HUES6 (cell line): ENCODE measurements at regions not wholly inside any gene's neighbourhood (a gene's known extent, or its start where the extent isn't known, plus 50 kb on each side); places are given as distances from the start of the nearest gene placed in this dataset.

ENCODE experiments used
- H3K27ac ChIP-seq: 2 replicates; pipeline ENCODE4 v1.7.0; 2013; ENCODE audit warnings: low read depth, mild to moderate bottlenecking, low read length, inconsistent platforms
- H3K27me3 ChIP-seq: 2 replicates; pipeline ENCODE4 v1.6.1; 2013; ENCODE audit warnings: low read length; ENCODE audit not compliant: control insufficient read depth, insufficient read depth
- H3K36me3 ChIP-seq: 2 replicates; pipeline ENCODE4 v1.6.1; 2013; ENCODE audit warnings: low read length; ENCODE audit not compliant: control insufficient read depth, insufficient read depth
- H3K4me1 ChIP-seq: 2 replicates; pipeline ENCODE4 v1.6.1; 2013; ENCODE audit warnings: low read length; ENCODE audit not compliant: control insufficient read depth, insufficient read depth
- H3K4me3 ChIP-seq: 2 replicates; pipeline ENCODE4 v1.5.1; 2013; ENCODE audit warnings: low read depth, low read length
- H3K9ac ChIP-seq: one replicate; pipeline ENCODE4 v1.6.1; 2013; ENCODE audit warnings: mild to moderate bottlenecking, low read length
- H3K9me3 ChIP-seq: 2 replicates; pipeline ENCODE4 v1.6.1; 2013; ENCODE audit warnings: low read depth, low read length; ENCODE audit not compliant: control insufficient read depth, insufficient read depth

DNA sequence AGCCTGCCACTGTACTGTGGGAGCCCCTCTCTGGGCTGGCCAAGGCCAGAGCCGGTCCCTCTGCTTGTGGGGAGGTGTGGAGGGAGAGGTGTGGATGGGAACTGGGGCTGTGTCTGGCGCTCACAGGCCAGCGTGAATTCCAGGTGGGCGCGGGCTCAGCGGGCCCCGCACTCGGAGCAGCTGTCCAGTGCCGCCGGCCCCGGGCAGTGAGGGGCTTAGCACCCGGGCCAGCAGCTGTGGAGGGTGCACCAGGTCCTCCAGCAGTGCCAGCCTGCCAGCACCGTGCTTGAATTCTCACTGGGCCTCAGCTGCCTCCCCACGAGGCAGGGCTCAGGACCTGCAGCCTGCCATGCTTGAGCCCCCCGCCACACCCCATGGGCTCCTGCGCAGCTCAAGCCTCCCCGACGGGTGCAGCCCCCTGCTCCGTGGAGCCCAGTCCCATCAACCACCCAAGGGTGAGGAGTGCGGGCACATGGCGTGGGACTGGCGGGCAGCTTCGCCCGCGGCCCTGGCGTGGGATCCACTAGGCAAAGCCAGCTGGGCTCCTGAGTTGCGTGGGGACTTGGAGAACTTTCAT, 69.5 kb upstream of the ABCA12 start:
- H3K27me3 ChIP-seq = no peaks in the 10 kb centered on the region
- no peaks in the 10 kb centered on the region for H3K36me3 ChIP-seq
- no peak overlapping the region for H3K9ac ChIP-seq
- H3K4me3 ChIP-seq = no peak overlapping the region
- H3K9me3 ChIP-seq = peaks cover 48% of the 10 kb centered on the region
- H3K27ac ChIP-seq = no peak overlapping the region
- H3K4me1 ChIP-seq = no peaks in the 10 kb centered on the region

GRCh38 chr2:215207041-215207440, 68.6 kb upstream of the ABCA12 start:
- Histone ChIP-seq H3K36me3 (no peaks in the 10 kb centered on the region), H3K27ac (no peak overlapping the region), H3K4me1 (no peaks in the 10 kb centered on the region), H3K27me3 (no peaks in the 10 kb centered on the region), H3K4me3 (no peak overlapping the region), H3K9ac (no peak overlapping the region), H3K9me3 (peaks cover 43% of the 10 kb centered on the region)

GRCh38 chr2:215205787-215206186, 67.4 kb upstream of the ABCA12 start:
- H3K9ac ChIP-seq = no peak overlapping the region
- H3K36me3 ChIP-seq = no peaks in the 10 kb centered on the region
- H3K27me3 ChIP-seq = no peaks in the 10 kb centered on the region
- no peak overlapping the region for H3K27ac ChIP-seq
- H3K4me3 ChIP-seq = no peak overlapping the region
- peaks cover 38% of the 10 kb centered on the region for H3K9me3 ChIP-seq
- no peaks in the 10 kb centered on the region for H3K4me1 ChIP-seq

DNA sequence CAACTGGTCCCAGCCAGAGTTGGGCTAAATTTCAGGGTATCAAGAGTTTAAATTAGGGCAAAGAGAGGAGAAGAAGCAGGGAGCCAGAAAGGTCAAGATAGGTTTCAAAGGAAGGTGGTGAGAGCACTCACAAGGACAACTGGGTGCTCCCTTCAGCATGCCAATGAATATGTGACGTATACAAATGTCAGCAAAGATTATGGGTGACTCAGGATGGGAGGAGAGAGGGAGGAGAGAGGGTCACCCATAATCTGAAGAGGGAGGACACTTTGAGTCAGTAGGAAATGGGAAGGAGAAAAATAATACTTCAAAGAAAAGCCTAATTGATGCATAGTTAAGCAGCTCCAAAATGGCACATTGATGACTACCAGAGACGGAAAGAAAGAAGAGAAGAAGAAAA, 53.1 kb upstream of the ABCA12 start:
- Histone ChIP-seq H3K27ac (no peak overlapping the region), H3K36me3 (no peaks in the 10 kb centered on the region), H3K9me3 (no peaks in the 10 kb centered on the region), H3K4me1 (no peaks in the 10 kb centered on the region), H3K4me3 (no peak overlapping the region), H3K9ac (no peak overlapping the region), H3K27me3 (no peaks in the 10 kb centered on the region)

GRCh38 chr2:215190588-215190987, 52.2 kb upstream of the ABCA12 start:
- Histone ChIP-seq H3K27ac (no peak overlapping the region), H3K4me3 (no peak overlapping the region), H3K36me3 (no peaks in the 10 kb centered on the region), H3K4me1 (no peaks in the 10 kb centered on the region), H3K9ac (no peak overlapping the region), H3K9me3 (no peaks in the 10 kb centered on the region), H3K27me3 (no peaks in the 10 kb centered on the region)

DNA sequence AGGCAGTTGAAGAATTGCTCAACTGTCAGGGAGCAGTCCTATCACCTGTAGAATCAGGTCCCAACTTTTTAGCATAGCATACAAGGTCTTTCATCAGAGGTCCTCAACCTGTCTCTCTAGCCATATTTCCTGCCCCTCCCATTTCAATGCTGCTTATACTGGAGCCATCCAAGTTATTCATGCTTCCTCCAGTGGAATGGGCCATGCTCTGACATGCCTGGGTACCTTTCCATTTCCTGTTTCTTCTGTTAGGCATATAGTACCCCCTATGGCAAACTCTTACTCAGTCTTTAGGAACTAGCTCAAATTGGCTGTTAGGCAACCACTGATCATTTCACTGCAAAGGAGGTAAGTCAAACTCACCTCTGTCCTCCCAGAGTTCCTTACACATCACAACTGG, 51.0 kb upstream of the ABCA12 start:
- Histone ChIP-seq H3K9me3 (no peaks in the 10 kb centered on the region), H3K4me1 (no peaks in the 10 kb centered on the region), H3K9ac (no peak overlapping the region), H3K27ac (no peak overlapping the region), H3K36me3 (no peaks in the 10 kb centered on the region), H3K4me3 (no peak overlapping the region), H3K27me3 (no peaks in the 10 kb centered on the region)
